ENCODE measurements at regions not wholly inside any gene's neighbourhood (a gene's known extent, or its start where the extent isn't known, plus 50 kb on each side); places are given as distances from the start of the nearest gene placed in this dataset.

DNA sequence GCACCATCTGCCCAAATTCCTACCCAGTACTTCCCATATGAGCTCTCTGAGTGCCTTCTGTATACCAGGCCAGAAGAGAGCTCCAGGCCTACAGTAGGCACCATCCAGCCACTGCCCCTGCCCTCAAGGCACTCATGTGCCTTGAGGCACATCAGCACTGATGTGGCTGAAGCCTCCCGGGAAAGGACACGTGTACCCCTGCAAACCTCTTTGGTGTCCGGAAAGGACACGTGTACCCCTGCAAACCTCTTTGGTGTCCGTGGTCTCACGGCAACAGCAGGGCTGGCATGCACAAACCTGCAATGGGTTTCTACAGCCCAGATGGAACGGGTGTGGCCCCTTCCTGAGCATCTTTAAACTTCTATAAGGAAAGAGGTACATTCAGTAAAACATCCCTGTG lies 209.4 kb upstream of the IGF1R start:
- no peaks in the 10 kb centered on the region for H3K79me2 ChIP-seq (ENCODE audit: insufficient read depth, low read length)
- TF ChIP-seq EZH2 (IDR thresholded peaks at IDR 0.05; ENCODE audit: borderline replicate concordance, low read length), result no peak
- TF ChIP-seq, protein P1, sequence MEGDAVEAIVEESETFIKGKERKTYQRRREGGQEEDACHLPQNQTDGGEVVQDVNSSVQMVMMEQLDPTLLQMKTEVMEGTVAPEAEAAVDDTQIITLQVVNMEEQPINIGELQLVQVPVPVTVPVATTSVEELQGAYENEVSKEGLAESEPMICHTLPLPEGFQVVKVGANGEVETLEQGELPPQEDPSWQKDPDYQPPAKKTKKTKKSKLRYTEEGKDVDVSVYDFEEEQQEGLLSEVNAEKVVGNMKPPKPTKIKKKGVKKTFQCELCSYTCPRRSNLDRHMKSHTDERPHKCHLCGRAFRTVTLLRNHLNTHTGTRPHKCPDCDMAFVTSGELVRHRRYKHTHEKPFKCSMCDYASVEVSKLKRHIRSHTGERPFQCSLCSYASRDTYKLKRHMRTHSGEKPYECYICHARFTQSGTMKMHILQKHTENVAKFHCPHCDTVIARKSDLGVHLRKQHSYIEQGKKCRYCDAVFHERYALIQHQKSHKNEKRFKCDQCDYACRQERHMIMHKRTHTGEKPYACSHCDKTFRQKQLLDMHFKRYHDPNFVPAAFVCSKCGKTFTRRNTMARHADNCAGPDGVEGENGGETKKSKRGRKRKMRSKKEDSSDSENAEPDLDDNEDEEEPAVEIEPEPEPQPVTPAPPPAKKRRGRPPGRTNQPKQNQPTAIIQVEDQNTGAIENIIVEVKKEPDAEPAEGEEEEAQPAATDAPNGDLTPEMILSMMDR (IDR thresholded peaks at IDR 0.05; ENCODE audit: low read length), result no peak
- H3K4me3 ChIP-seq (ENCODE audit: low read depth, low read length, poor library complexity, severe bottlenecking), result no peak overlapping the region
- H2AFZ ChIP-seq (ENCODE audit: low read length), result no peak overlapping the region
- no peak overlapping the region for H3K27ac ChIP-seq (ENCODE audit: low read depth, low read length, poor library complexity, severe bottlenecking)
- no peaks in the 10 kb centered on the region for H3K36me3 ChIP-seq (ENCODE audit: insufficient read depth, low read length)
- H3K4me2 ChIP-seq (ENCODE audit: low read length), result no peak overlapping the region
- no peaks in the 10 kb centered on the region for H3K9me3 ChIP-seq (ENCODE audit: low read length)
- no peaks in the 10 kb centered on the region for H3F3A ChIP-seq (ENCODE audit: insufficient read depth, low read length)
- no peaks in the 10 kb centered on the region for H3K9me2 ChIP-seq (ENCODE audit: low read depth, low read length)
- no peaks in the 10 kb centered on the region for H4K20me1 ChIP-seq (ENCODE audit: insufficient read depth, low read length)
- H3K9ac ChIP-seq (ENCODE audit: low read length), result no peak overlapping the region
- H3K27me3 ChIP-seq (ENCODE audit: insufficient read depth, low read length), result no peaks in the 10 kb centered on the region
- H3K4me1 ChIP-seq (ENCODE audit: insufficient read depth, low read length, severe bottlenecking), result no peaks in the 10 kb centered on the region

DNA sequence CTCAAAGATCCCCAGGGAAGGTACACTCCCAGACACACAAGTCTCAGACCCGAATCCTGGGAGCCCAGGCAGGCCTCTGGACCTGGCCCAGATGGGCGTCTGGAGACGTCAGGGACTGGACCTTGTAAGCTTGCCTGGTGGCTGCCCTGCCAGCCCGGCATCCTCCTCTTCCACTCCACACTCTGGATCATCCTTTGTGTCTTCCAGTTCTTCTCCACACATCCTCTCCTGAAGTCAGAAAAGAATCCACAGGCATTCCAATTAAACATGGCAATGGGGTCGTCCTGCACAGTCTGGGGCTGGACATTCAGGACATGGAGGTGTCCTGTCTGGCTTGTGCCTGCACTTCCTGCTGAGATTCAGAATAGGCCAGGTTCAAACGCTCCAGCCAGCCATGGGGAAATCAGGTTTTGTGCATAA lies 208.8 kb upstream of the IGF1R start:
- Histone ChIP-seq H3K79me2 (ENCODE audit: insufficient read depth, low read length) (no peaks in the 10 kb centered on the region), H2AFZ (ENCODE audit: low read length) (no peak overlapping the region), H3K9me3 (ENCODE audit: low read length) (no peaks in the 10 kb centered on the region), H4K20me1 (ENCODE audit: insufficient read depth, low read length) (no peaks in the 10 kb centered on the region), H3K27ac (ENCODE audit: low read depth, low read length, poor library complexity, severe bottlenecking) (no peak overlapping the region), H3K4me1 (ENCODE audit: insufficient read depth, low read length, severe bottlenecking) (no peaks in the 10 kb centered on the region), H3F3A (ENCODE audit: insufficient read depth, low read length) (no peaks in the 10 kb centered on the region), H3K27me3 (ENCODE audit: insufficient read depth, low read length) (no peaks in the 10 kb centered on the region), H3K4me3 (ENCODE audit: low read depth, low read length, poor library complexity, severe bottlenecking) (no peak overlapping the region), H3K36me3 (ENCODE audit: insufficient read depth, low read length) (no peaks in the 10 kb centered on the region), H3K4me2 (ENCODE audit: low read length) (no peak overlapping the region), H3K9me2 (ENCODE audit: low read depth, low read length) (no peaks in the 10 kb centered on the region), H3K9ac (ENCODE audit: low read length) (no peak overlapping the region)
- TF ChIP-seq, protein P1 (IDR thresholded peaks at IDR 0.05; ENCODE audit: low read length), result no peak
- TF ChIP-seq EZH2 (IDR thresholded peaks at IDR 0.05; ENCODE audit: borderline replicate concordance, low read length), result no peak

DNA sequence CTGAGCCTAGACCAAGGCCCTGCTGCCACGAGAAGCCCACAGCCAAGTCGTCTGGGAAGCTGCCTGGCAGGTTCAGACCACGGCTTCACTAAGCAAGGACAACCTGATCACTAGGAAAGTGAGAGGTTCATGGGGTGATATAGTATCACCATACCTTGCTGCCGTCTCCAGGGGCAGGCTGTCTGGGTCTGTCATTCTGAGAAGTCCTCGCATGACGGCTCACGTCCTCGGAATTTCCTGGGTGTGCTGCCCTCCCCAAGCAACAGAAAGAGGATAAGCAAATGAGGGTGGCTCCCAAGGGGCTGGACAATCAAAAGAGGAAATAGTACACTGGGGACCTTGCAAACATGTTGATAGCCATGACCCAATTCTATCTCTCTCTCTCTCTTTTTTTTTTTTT lies 207.4 kb upstream of the IGF1R start:
- H3K79me2 ChIP-seq (ENCODE audit: insufficient read depth, low read length), result no peaks in the 10 kb centered on the region
- H3F3A ChIP-seq (ENCODE audit: insufficient read depth, low read length), result no peaks in the 10 kb centered on the region
- no peaks in the 10 kb centered on the region for H3K36me3 ChIP-seq (ENCODE audit: insufficient read depth, low read length)
- no peaks in the 10 kb centered on the region for H3K4me1 ChIP-seq (ENCODE audit: insufficient read depth, low read length, severe bottlenecking)
- no peak overlapping the region for H3K4me2 ChIP-seq (ENCODE audit: low read length)
- no peak for TF ChIP-seq EZH2 (IDR thresholded peaks at IDR 0.05; ENCODE audit: borderline replicate concordance, low read length)
- TF ChIP-seq, protein P1 (IDR thresholded peaks at IDR 0.05; ENCODE audit: low read length), result no peak
- no peaks in the 10 kb centered on the region for H3K9me2 ChIP-seq (ENCODE audit: low read depth, low read length)
- H3K27me3 ChIP-seq (ENCODE audit: insufficient read depth, low read length), result no peaks in the 10 kb centered on the region
- no peak overlapping the region for H3K9ac ChIP-seq (ENCODE audit: low read length)
- H2AFZ ChIP-seq (ENCODE audit: low read length), result no peak overlapping the region
- no peaks in the 10 kb centered on the region for H3K9me3 ChIP-seq (ENCODE audit: low read length)
- no peaks in the 10 kb centered on the region for H4K20me1 ChIP-seq (ENCODE audit: insufficient read depth, low read length)
- H3K4me3 ChIP-seq (ENCODE audit: low read depth, low read length, poor library complexity, severe bottlenecking), result no peak overlapping the region
- no peak overlapping the region for H3K27ac ChIP-seq (ENCODE audit: low read depth, low read length, poor library complexity, severe bottlenecking)
